ENCODE measurements at regions not wholly inside any gene's neighbourhood (a gene's known extent, or its start where the extent isn't known, plus 50 kb on each side); places are given as distances from the start of the nearest gene placed in this dataset.

DNA sequence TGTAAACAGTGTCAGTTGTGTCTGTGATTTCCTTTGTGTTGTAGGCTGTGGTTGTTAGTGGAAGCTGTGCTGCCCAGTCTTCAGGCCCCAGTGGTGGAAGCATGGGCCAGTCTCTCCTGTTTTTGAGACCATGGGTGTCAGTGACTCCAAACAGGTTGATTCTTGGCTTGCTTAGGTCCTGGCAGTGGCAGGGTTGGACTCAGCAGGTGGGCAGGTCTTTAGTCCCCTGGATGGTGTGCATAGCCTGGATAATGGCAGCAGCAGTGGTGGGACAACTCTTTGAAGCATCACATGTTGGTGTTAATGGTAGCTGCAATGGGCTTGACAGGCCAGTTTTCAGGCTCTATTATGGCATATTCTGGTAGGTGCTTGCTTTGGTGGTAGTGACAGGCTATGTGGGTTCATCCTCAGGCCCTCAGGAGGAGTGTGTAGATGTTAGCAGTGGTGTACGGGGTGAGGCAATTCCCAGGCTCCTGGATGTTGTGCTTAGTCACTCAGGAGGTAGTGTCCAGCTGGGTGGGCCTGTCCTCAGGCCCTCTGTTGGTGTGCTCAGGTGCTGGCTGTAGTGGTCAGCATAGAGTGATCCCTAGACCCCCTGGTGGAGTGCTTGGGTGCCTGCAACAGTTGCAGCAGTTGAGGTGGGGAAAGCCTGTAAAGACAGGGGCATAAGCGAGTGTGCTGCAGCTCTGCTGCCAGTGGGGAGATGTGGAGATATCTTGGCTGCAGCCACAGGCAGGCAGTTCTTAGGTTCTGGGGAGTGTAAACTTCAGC lies 596.7 kb downstream of the PDCD6IP start:
- no peak for DNase-seq (ENCODE audit: low read depth)
- TF ChIP-seq, protein P1, sequence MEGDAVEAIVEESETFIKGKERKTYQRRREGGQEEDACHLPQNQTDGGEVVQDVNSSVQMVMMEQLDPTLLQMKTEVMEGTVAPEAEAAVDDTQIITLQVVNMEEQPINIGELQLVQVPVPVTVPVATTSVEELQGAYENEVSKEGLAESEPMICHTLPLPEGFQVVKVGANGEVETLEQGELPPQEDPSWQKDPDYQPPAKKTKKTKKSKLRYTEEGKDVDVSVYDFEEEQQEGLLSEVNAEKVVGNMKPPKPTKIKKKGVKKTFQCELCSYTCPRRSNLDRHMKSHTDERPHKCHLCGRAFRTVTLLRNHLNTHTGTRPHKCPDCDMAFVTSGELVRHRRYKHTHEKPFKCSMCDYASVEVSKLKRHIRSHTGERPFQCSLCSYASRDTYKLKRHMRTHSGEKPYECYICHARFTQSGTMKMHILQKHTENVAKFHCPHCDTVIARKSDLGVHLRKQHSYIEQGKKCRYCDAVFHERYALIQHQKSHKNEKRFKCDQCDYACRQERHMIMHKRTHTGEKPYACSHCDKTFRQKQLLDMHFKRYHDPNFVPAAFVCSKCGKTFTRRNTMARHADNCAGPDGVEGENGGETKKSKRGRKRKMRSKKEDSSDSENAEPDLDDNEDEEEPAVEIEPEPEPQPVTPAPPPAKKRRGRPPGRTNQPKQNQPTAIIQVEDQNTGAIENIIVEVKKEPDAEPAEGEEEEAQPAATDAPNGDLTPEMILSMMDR (IDR thresholded peaks at IDR 0.05; ENCODE audit: low read length, missing control alignments) = no peak

DNA sequence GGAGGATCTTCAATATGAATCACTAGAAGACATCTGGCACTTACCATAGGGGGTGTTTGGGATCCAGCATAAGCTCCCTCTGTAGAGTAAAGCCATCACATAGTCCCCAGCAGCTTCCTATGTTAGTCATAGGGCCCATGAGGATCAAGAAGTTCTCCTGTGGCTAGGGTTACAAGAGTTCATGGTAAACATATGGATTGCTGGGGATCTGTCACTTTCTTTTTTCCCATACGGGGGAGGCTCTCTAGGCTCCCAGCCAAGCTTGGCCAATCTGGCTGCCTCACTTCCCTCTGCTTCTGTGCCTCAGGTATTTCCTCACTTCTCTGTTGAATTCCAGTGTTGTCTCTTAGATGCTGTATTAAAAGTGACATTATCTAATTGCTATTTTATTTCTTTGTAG lies 597.9 kb downstream of the PDCD6IP start:
- no peak for DNase-seq (ENCODE audit: low read depth)
- TF ChIP-seq, protein P1 (IDR thresholded peaks at IDR 0.05; ENCODE audit: low read length, missing control alignments) = no peak
- H3K4me3 ChIP-seq (replicated peaks; ENCODE audit: low read depth, low read length) = no peak overlapping the region

More for the DNA sequence above, 596.7 kb downstream of the PDCD6IP start:
- no peak overlapping the region for H3K4me3 ChIP-seq (replicated peaks; ENCODE audit: low read depth, low read length)

DNA sequence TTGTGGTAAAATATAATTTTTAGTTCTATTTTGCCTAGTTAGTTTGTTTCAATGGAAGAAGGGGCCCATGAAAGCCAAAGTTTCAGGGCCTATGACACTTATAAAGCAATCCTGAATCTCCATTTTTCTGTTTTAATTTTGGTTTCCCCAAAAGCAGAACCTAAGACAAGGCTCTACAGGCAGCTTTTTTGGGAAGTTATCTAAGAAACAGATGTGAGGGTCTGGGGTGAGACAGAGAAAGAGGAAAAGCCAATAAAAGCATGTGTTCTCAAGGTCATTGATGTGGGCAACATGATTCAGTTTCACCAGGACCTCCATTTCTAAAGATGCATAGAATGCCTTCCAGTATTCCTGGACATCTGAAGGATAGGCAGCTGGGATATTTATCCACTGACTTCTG lies 598.5 kb downstream of the PDCD6IP start:
- TF ChIP-seq, protein P1 (IDR thresholded peaks at IDR 0.05; ENCODE audit: low read length, missing control alignments) = no peak
- no peak overlapping the region for H3K4me3 ChIP-seq (replicated peaks; ENCODE audit: low read depth, low read length)
- no peak for DNase-seq (ENCODE audit: low read depth)

DNA sequence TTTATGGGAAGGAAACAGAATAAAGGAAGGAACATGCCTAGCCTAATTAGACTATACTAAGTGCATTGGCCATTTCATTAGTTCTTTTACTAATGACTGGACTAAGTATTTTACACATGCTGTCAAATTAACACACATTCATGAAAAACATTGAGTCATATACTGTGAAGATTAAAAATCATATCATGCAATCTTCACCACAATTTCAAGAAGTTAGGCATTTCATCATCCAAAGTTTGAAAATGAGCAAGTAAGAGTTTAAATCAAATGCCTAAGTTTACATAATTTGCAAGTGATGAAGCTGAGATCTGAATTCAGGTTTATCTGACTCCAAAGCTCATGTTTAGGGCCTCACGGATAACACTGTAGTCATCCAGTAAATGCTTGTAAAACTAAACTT lies 601.0 kb downstream of the PDCD6IP start:
- no peak for DNase-seq (ENCODE audit: low read depth)
- H3K4me3 ChIP-seq (replicated peaks; ENCODE audit: low read depth, low read length) = no peak overlapping the region
- TF ChIP-seq, protein P1 (IDR thresholded peaks at IDR 0.05; ENCODE audit: low read length, missing control alignments) = no peak

DNA sequence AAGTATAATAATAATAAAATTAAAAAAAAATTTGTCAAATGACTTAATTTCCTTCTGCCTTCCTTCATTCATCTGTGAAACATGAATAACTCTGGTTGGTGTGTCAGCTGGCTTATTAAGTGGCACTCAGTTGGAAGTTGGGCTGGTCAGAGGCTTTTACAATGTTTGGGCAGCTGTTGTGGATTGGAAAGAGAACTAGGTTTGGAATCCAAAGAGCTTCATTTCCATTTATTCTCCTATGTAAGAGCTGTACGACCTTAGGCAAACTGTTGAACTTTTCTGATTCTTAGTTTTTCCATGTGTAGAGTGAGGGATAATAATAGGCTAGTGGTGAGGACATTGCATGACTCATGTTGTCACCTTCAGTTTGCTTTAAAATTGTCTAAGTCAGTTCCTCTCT lies 606.7 kb downstream of the PDCD6IP start:
- no peak overlapping the region for H3K4me3 ChIP-seq (replicated peaks; ENCODE audit: low read depth, low read length)
- DNase-seq (ENCODE audit: low read depth) = no peak
- TF ChIP-seq, protein P1 (IDR thresholded peaks at IDR 0.05; ENCODE audit: low read length, missing control alignments) = no peak

DNA sequence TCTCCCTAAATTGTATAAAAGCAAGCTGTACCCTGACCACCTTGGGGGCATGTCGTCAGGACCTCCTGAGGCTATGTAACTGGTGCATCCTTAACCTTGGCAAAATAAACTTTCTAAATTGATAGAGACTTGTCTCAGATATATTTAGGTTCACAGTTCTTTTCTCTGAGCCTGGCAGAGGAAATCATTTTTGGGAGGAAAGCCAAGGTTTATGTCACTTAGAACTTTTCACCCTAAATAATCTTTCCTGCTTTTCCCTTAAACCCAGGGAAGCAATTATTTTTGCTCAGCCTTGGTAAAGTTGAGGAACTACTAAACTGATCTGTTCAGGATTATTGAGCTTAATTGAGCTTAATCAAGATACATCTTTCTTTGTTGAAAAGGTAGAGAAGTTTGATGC lies 608.9 kb downstream of the PDCD6IP start:
- no peak for DNase-seq (ENCODE audit: low read depth)
- no peak overlapping the region for H3K4me3 ChIP-seq (replicated peaks; ENCODE audit: low read depth, low read length)
- TF ChIP-seq, protein P1 (IDR thresholded peaks at IDR 0.05; ENCODE audit: low read length, missing control alignments) = no peak

DNA sequence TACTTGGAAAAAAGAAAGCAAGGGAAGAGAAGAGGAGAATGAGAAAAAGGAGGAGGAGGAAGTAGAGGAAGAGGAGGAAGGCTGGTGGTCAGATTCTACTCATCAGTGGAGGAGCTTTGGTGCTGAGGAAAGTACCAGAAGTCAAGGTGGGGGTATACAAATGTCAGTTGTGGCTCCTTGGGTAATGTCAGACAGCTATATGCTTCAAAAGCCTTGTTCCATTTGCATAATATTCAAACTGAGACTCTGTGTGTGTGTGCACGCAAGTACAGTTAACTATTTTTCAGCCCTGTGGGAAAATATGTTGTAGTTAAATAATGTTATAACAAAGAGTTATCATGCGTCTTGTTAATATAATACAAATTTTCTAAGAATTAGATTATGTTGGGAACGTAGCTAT lies 609.7 kb downstream of the PDCD6IP start:
- DNase-seq (ENCODE audit: low read depth) = no peak
- TF ChIP-seq, protein P1 (IDR thresholded peaks at IDR 0.05; ENCODE audit: low read length, missing control alignments) = no peak
- H3K4me3 ChIP-seq (replicated peaks; ENCODE audit: low read depth, low read length) = no peak overlapping the region

Data from fibroblast of pulmonary artery (primary cell).